NT2/D1 (cell line): ENCODE measurements at regions not wholly inside any gene's neighbourhood (a gene's known extent, or its start where the extent isn't known, plus 50 kb on each side); places are given as distances from the start of the nearest gene placed in this dataset.

Source experiments
- SUZ12 ChIP-seq: IDR thresholded peaks from 2 replicates; pipeline ENCODE4 v1.6.1; 2011; ENCODE audit not compliant: insufficient read length, insufficient read depth; ENCODE audit errors: extremely low read depth
- YY1 ChIP-seq: IDR thresholded peaks from 2 replicates; pipeline ENCODE4 v1.6.1; 2011; ENCODE audit not compliant: insufficient read length, insufficient read depth
- ZNF274 ChIP-seq: IDR thresholded peaks from 2 replicates; pipeline ENCODE4 v1.6.1; 2011; ENCODE audit warnings: mild to moderate bottlenecking, low read depth, low read length

DNA sequence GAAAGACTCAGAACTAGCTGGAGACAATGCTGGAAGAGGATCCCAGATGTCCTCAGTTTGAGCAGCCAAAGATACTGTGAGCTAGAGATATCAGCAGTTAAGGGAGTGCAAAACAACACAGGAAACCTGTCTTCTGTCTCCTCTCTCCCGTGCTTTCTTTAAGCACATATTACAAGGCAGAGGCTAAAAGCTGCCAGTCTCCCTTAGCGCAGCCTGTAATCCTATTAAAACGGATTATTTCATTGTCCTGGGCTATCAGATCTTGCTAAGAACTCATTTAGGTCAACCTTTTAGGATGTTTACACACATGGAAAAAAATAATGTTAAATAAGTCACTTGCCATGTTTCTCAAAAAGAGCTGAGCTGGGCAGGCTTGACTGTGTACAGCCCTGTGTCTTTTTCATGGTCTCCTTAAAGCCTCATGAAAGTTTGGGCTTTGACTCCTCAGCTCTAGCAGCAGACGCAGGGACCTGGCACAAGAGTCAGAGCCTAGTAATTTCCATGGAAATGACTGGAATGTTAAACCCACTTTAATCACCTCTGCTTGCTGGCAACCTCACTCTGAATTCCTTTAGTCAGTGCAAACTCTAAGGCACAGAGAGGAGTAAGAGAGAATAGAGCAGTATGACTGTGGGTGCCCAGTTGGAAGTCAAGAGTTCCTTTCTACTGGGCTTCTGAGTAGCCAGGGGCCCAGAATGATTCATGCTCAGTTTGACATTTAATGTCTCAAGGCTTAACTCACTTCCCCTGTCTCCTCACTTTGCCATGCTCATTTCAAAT is 491.9 kb downstream of the NTRK3 start:
- TF ChIP-seq SUZ12: no peak
- no peak for TF ChIP-seq YY1
- no peak for TF ChIP-seq ZNF274
